GM12864 (cell line): ENCODE measurements at regions not wholly inside any gene's neighbourhood (a gene's known extent, or its start where the extent isn't known, plus 50 kb on each side); places are given as distances from the start of the nearest gene placed in this dataset.
"Not testable (repeated sequence)": the region's sequence is repeated elsewhere in the genome, so short reads cannot be mapped to it uniquely, and the experiment has no call there.

ENCODE experiments used
- DNase-seq: peaks from one replicate; pipeline ENCODE4 v3.0.0-alpha.2; 2011; ENCODE audit warnings: low read depth
- H3K4me3 ChIP-seq: 2 replicates; pipeline ENCODE4 v1.5.1; 2011; ENCODE audit warnings: mild to moderate bottlenecking, low read depth, low read length, control low read depth
- TF ChIP-seq, protein P1 (sequence below): IDR thresholded peaks from 2 replicates; pipeline ENCODE4 v1.5.1; 2011; ENCODE audit warnings: low read depth, mild to moderate bottlenecking, moderate library complexity, low read length, control low read depth, inconsistent platforms; ENCODE audit errors: missing control alignments

DNA sequence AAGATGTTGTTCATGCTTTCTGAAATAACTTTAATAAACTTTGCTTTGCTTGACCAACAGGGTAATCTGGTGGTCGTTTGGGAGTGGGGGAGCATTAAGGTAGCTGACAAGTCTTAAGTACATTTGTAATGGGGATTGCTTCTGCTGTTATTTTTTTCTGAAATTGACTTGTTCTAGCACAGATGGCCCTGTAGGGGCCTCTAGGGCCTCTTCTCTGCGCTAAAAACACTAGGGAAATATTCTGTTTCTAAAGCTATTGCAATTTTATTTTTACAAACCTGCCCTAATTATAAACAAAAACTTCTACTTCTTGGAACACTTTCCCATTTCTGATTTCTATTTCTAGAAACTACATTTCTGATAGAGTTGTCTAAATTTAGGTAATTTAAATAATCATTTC lies 191.3 kb upstream of the KCNJ3 start:
- no peak overlapping the region for H3K4me3 ChIP-seq
- TF ChIP-seq, protein P1, sequence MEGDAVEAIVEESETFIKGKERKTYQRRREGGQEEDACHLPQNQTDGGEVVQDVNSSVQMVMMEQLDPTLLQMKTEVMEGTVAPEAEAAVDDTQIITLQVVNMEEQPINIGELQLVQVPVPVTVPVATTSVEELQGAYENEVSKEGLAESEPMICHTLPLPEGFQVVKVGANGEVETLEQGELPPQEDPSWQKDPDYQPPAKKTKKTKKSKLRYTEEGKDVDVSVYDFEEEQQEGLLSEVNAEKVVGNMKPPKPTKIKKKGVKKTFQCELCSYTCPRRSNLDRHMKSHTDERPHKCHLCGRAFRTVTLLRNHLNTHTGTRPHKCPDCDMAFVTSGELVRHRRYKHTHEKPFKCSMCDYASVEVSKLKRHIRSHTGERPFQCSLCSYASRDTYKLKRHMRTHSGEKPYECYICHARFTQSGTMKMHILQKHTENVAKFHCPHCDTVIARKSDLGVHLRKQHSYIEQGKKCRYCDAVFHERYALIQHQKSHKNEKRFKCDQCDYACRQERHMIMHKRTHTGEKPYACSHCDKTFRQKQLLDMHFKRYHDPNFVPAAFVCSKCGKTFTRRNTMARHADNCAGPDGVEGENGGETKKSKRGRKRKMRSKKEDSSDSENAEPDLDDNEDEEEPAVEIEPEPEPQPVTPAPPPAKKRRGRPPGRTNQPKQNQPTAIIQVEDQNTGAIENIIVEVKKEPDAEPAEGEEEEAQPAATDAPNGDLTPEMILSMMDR: peak; percentile 15
- DNase-seq: no peak

DNA sequence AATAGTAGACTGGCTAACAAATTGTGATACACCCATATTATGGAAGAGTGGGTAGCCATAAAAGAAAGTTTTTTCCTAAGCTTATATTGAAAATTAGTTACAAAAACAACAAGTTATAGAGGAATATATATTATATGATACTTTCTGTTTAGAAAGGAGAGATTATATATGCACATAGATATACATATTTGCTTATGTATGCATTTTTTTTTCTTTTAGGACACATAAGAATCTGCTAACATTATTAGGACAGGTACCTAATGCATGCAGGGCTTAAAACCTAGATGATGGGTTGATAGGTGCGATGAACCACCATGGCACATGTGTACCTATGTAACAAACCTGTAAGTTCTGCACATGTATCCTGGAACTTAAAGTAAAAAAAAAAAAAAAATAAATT lies 179.6 kb upstream of the KCNJ3 start:
- no peak overlapping the region for H3K4me3 ChIP-seq
- TF ChIP-seq, protein P1: no peak
- no peak for DNase-seq

DNA sequence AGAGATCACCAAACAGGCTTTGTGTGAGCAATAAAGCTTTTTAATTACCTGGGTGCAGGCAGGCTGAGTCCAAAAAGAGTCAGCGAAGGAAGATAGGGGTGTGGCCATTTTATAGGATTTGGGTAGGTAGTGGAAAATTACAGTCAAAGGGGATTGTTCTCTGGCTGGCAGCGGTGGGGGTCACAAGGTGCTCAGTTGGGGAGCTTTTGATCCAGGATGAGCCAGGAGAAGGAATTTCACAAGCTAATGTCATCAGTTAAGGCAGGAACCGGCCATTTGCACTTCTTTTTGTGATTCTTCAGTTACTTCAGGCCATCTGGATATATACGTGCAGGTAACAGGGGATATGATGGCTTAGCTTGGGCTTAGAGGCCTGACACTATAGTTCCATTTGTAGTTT lies 177.5 kb upstream of the KCNJ3 start:
- H3K4me3 ChIP-seq, DNase-seq: not testable (repeated sequence)

DNA sequence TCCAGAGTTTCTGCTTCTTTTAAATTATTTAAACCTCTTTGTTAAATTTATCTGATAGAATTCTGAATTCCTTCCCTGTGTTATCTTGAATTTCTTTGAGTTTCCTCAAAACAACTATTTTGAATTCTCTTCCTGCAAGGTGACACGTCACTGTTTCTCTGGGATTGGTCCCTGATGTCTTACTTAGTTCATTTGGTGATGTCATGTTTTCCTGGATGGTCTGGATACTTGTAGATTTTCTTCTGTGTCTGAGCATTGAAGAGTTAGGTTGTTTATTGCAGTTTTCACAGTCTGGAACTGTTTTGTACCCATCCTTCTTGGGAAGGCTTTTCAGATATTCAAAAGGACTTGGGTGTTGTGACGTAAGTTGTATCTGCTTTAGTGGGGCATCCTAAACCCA lies 172.3 kb upstream of the KCNJ3 start:
- H3K4me3 ChIP-seq: no peak overlapping the region
- TF ChIP-seq, protein P1: no peak
- DNase-seq: no peak

DNA sequence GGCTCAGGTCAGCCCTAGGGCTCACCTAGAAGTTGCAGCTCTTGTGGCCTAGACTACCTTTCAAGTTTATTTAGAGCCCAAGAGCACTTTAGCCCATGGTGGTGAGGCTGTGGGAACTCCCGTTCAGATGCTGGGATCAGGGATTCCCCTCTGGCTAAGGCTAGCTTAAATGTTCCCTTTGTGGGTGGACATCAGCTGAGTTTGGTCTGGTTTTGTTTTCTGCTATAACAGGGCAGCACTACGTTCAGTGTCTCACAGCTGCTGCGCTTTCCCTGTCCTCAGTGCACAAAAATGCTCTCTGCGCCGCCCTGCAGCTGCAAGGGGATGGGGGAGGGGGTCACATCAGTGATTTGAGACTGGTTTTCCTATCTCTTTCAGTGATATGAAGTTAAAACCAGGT lies 170.5 kb upstream of the KCNJ3 start:
- no peak for DNase-seq
- H3K4me3 ChIP-seq: no peak overlapping the region
- TF ChIP-seq, protein P1: no peak

DNA sequence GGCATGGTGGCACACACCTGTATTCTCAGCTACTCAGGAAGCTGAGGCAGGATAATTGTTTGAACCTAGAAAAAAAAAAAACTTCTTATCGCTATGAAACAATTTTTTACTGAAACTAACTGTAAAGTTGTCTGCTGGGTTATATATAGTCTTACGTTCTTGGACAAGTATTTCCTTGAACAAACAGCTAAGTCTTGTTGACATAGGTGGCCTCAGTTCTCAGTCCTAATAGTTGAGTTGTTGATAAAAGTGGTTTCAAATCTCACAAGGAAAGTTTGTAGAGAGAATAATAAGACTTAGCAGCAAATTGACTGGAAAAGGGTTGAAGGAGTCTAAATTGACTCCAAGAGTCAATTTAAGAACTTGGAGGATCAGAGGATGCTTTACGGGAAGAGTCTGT lies 166.5 kb upstream of the KCNJ3 start:
- H3K4me3 ChIP-seq: no peak overlapping the region
- TF ChIP-seq, protein P1: no peak

DNA sequence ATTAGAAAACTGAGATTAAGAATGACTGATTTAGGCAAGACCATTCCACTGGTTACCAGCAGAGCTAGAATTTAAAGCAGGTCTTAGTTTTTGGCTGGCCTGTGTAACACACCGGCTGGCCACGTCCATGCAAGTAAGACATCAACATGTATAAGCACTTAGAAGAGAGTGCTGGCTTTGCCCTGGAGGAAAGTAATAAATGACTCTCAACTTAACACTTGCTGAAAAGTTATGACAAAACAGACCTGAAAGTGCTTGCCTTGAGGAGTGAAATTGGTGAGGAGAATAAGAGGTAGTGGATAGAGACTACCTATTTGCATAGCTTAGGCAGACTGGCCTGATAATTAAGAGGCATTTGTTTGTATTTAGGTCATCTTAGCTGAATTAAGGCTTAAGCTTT lies 165.7 kb upstream of the KCNJ3 start:
- DNase-seq: no peak
- TF ChIP-seq, protein P1: no peak
- H3K4me3 ChIP-seq: no peak overlapping the region

More for the DNA sequence above, 166.5 kb upstream of the KCNJ3 start:
- DNase-seq: no peak
